ELR (cell line): ENCODE measurements at regions not wholly inside any gene's neighbourhood (a gene's known extent, or its start where the extent isn't known, plus 50 kb on each side); places are given as distances from the start of the nearest gene placed in this dataset.

ENCODE experiments used
- DNase-seq: peaks from one replicate; pipeline ENCODE4 v3.0.0-alpha.2; 2015; ENCODE audit warnings: low read depth

- DNase-seq: no peak
Measured at GRCh38 chr2:239532859-239533258, 132.0 kb upstream of the HDAC4 start.

- no peak for DNase-seq
Measured at GRCh38 chr2:239532250-239532649, 131.4 kb upstream of the HDAC4 start.

- no peak for DNase-seq
Measured at GRCh38 chr2:239531456-239532241, 130.8 kb upstream of the HDAC4 start.

GRCh38 chr2:239530749-239531316 is 130.0 kb upstream of the HDAC4 start:
- DNase-seq: no peak

GRCh38 chr2:239529313-239530015 is 128.6 kb upstream of the HDAC4 start:
- no peak for DNase-seq

- DNase-seq: no peak
Measured at GRCh38 chr2:239528883-239529282, 128.1 kb upstream of the HDAC4 start.

GRCh38 chr2:239528146-239528545 is 127.3 kb upstream of the HDAC4 start:
- DNase-seq: no peak

GRCh38 chr2:239526666-239527415 is 126.0 kb upstream of the HDAC4 start:
- DNase-seq: no peak

GRCh38 chr2:239526038-239526437 is 125.2 kb upstream of the HDAC4 start:
- DNase-seq: no peak

- DNase-seq: no peak
Measured at GRCh38 chr2:239523954-239524330, 123.1 kb upstream of the HDAC4 start.

GRCh38 chr2:239523147-239523953 is 122.5 kb upstream of the HDAC4 start:
- no peak for DNase-seq

GRCh38 chr2:239522740-239523119 is 121.9 kb upstream of the HDAC4 start:
- DNase-seq: no peak

GRCh38 chr2:239522002-239522739 is 121.4 kb upstream of the HDAC4 start:
- DNase-seq: no peak

GRCh38 chr2:239521518-239521815 is 120.6 kb upstream of the HDAC4 start:
- no peak for DNase-seq

GRCh38 chr2:239520811-239521517 is 120.1 kb upstream of the HDAC4 start:
- DNase-seq: no peak

- no peak for DNase-seq
Measured at GRCh38 chr2:239519921-239520585, 119.2 kb upstream of the HDAC4 start.

- no peak for DNase-seq
Measured at GRCh38 chr2:239519089-239519920, 118.5 kb upstream of the HDAC4 start.

GRCh38 chr2:239518286-239519088 is 117.7 kb upstream of the HDAC4 start:
- no peak for DNase-seq
